ENCODE measurements at regions not wholly inside any gene's neighbourhood (a gene's known extent, or its start where the extent isn't known, plus 50 kb on each side); places are given as distances from the start of the nearest gene placed in this dataset.

DNA sequence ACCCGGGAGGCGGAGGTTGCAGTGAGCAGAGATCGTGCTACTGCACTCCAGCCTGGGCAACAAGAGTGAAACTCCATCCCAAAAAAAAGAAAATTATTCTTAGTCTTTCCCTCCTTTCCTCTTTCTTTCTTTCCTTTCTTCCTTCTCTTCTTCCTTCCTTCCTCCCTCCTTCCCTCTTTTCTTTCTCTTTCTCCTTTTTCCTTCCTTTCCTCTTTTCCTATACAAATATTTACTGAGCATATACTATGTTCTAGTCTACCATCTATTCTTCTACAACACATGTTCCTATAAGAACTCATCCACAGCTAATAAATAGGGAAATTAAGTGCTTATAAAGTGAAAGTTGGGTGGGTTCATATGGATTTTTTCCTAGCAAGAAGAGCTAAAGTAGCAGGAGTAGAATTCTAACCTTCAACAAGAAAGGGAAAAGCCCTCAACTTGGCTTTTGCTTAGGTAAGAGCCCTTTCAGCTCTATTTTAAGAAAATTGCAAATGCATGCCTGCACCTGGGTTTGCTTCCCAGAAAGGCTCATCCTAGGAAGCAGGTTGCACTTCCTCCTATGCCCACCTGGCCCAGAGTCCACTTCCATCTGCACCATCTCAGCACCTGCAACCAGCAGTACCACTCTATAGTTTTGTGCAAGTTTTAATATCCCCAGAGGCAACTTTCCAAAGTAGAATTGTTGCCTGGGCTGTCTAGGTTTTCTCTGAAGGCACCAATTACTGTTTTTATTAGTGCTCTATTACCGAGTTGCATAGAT is 122.0 kb upstream of the CCND2 start:
- TF ChIP-seq, protein P1, sequence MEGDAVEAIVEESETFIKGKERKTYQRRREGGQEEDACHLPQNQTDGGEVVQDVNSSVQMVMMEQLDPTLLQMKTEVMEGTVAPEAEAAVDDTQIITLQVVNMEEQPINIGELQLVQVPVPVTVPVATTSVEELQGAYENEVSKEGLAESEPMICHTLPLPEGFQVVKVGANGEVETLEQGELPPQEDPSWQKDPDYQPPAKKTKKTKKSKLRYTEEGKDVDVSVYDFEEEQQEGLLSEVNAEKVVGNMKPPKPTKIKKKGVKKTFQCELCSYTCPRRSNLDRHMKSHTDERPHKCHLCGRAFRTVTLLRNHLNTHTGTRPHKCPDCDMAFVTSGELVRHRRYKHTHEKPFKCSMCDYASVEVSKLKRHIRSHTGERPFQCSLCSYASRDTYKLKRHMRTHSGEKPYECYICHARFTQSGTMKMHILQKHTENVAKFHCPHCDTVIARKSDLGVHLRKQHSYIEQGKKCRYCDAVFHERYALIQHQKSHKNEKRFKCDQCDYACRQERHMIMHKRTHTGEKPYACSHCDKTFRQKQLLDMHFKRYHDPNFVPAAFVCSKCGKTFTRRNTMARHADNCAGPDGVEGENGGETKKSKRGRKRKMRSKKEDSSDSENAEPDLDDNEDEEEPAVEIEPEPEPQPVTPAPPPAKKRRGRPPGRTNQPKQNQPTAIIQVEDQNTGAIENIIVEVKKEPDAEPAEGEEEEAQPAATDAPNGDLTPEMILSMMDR (IDR thresholded peaks at IDR 0.05) = no peak
- TF ChIP-seq POLR2A (IDR thresholded peaks at IDR 0.05) = no peak
